Fibroblast of skin of back (primary cell): ENCODE measurements at regions not wholly inside any gene's neighbourhood (a gene's known extent, or its start where the extent isn't known, plus 50 kb on each side); places are given as distances from the start of the nearest gene placed in this dataset.
A peak's percentile ranks its signal among the peaks of the same experiment; 100 is the strongest.

Source experiments
- DNase-seq: peaks from one replicate; pipeline ENCODE4 v3.0.0-alpha.2; 2013

GRCh38 chr4:137310593-137311490, 221.5 kb downstream of the PCDH18 start:
- DNase-seq = peak; percentile 94

GRCh38 chr4:137310166-137310565, 222.1 kb downstream of the PCDH18 start:
- DNase-seq = peak; percentile 89

- no peak for DNase-seq
Observed at GRCh38 chr4:137309424-137309823, 222.9 kb downstream of the PCDH18 start.

- DNase-seq = peak; percentile 90
Observed at GRCh38 chr4:137307806-137308205, 224.5 kb downstream of the PCDH18 start.

- DNase-seq = peak; percentile 79
Observed at GRCh38 chr4:137300776-137301175, 231.5 kb downstream of the PCDH18 start.

GRCh38 chr4:137299281-137299680, 233.0 kb downstream of the PCDH18 start:
- DNase-seq = no peak

GRCh38 chr4:137293281-137293680, 239.0 kb downstream of the PCDH18 start:
- no peak for DNase-seq

- peak; percentile 32 for DNase-seq
Observed at GRCh38 chr4:137283737-137284136, 248.6 kb downstream of the PCDH18 start.

- no peak for DNase-seq
Observed at GRCh38 chr4:137278431-137278830, 253.9 kb downstream of the PCDH18 start.

GRCh38 chr4:137274404-137274803, 257.9 kb downstream of the PCDH18 start:
- DNase-seq = peak; percentile 77

- peak; percentile 94 for DNase-seq
Observed at GRCh38 chr4:137267024-137267423, 265.3 kb downstream of the PCDH18 start.

GRCh38 chr4:137266511-137266910, 265.8 kb downstream of the PCDH18 start:
- peak; percentile 37 for DNase-seq

GRCh38 chr4:137263206-137263605, 269.1 kb downstream of the PCDH18 start:
- no peak for DNase-seq

GRCh38 chr4:137253949-137254348, 278.3 kb downstream of the PCDH18 start:
- peak; percentile 90 for DNase-seq

- DNase-seq = no peak
Observed at GRCh38 chr4:137249112-137249511, 283.2 kb downstream of the PCDH18 start.

- DNase-seq = no peak
Observed at GRCh38 chr4:137238456-137239162, 293.7 kb downstream of the PCDH18 start.

GRCh38 chr4:137226900-137227299, 305.4 kb downstream of the PCDH18 start:
- DNase-seq = peak; percentile 15

- DNase-seq = no peak
Observed at GRCh38 chr4:137226221-137226620, 306.1 kb downstream of the PCDH18 start.

GRCh38 chr4:137213372-137214173, 318.7 kb downstream of the PCDH18 start:
- DNase-seq = peak; percentile 44

- DNase-seq = no peak
Observed at GRCh38 chr4:137212601-137213000, 319.7 kb downstream of the PCDH18 start.

GRCh38 chr4:137209240-137209639, 323.1 kb downstream of the PCDH18 start:
- DNase-seq = no peak

- no peak for DNase-seq
Observed at GRCh38 chr4:137206781-137207180, 325.5 kb downstream of the PCDH18 start.

GRCh38 chr4:137203601-137204000, 328.7 kb downstream of the PCDH18 start:
- peak; percentile 71 for DNase-seq
